IgD-negative memory B cell (primary cell): ENCODE measurements at regions not wholly inside any gene's neighbourhood (a gene's known extent, or its start where the extent isn't known, plus 50 kb on each side); places are given as distances from the start of the nearest gene placed in this dataset.

Source experiments
- H3K27ac Mint-ChIP-seq, 3 donors: one replicate each; pipeline ENCODE4 v1.8.0; 2020 to 2022; ENCODE audit warnings: mild to moderate bottlenecking in 3 of 3, mixed read lengths in 3 of 3, moderate library complexity in 1 of 3
- H3K27me3 Mint-ChIP-seq: one replicate; pipeline ENCODE4 v1.8.0; 2021; ENCODE audit warnings: mixed read lengths
- H3K36me3 Mint-ChIP-seq: one replicate; pipeline ENCODE4 v1.8.0; 2020; ENCODE audit warnings: mild to moderate bottlenecking, mixed read lengths
- H3K4me1 Mint-ChIP-seq, 3 donors: one replicate each; pipeline ENCODE4 v1.8.0; 2020 to 2022; ENCODE audit warnings: mixed read lengths in 3 of 3, mild to moderate bottlenecking in 1 of 3
- H3K4me3 Mint-ChIP-seq, 4 donors: one replicate each; pipeline ENCODE4 v1.8.0; 2020 to 2022; ENCODE audit warnings: mild to moderate bottlenecking in 4 of 4, mixed read lengths in 4 of 4, moderate library complexity in 3 of 4
- H3K9me3 Mint-ChIP-seq, 3 donors: one replicate each; pipeline ENCODE4 v1.8.0; 2020 to 2021; ENCODE audit warnings: mixed read lengths in 3 of 3, mild to moderate bottlenecking in 1 of 3

DNA sequence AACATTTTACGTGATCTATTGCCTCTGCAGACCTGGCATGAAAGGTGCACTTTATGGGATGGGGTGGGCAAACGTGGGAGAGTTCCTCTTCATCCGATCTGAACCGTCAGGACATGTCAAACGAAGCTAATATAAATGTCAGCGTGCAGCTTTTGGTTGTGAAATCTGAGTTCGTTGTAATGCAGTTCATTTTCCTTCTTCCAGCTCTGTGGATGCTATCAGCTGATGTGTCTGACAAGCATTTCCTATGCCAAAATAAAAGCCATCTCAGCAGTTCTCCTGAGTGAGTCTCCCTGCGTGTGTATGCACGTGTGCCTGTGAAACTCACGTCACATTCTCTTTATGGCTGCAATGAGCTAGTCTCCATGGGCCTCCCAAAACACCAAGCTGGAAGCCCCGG lies 512.3 kb downstream of the MCTP2 start:
- Mint-ChIP-seq H3K4me1 (no peaks in the 10 kb centered on the region), H3K27ac (no peak overlapping the region), H3K9me3 (peaks cover 0 to 4% (median 1%) of the 10 kb centered on the region in 3 donors), H3K27me3 (no peaks in the 10 kb centered on the region), H3K36me3 (no peaks in the 10 kb centered on the region), H3K4me3 (no peak overlapping the region)

DNA sequence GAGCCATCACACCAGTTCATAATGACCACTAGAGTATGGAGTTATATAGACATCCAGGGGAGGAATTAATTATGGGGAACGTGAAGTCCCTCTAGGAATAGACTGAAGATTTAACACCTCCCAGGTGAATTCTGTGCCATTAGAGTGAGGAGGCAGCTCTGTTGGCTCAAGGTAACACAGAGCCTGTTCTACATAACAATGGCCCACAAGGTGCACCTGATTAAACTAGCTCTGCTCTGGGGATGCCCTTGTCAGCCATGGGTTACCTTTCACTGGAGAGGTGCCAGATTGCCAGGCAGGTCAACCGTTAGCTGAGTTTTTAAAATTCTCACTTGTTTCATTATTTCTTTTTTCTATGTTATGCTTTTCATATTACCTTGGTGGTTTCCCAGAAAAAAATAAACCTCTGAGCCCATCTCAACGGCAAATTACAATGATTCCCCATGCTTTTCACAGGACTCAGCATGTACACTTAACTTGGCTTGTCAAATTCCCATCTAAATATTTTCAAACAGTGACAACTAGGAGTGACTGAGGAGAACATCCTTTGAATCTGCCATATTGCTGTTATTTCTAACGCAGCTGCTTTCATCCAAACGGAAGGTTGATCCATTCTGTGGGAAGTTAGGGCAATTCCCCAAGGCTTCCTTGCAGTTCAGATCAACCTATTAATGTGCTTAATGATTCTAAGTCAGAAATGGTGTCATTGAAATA lies 512.9 kb downstream of the MCTP2 start:
- Mint-ChIP-seq H3K27me3 (no peaks in the 10 kb centered on the region), H3K4me1 (no peaks in the 10 kb centered on the region), H3K36me3 (no peaks in the 10 kb centered on the region), H3K9me3 (peaks cover 0 to 4% (median 1%) of the 10 kb centered on the region in 3 donors), H3K4me3 (no peak overlapping the region), H3K27ac (no peak overlapping the region)

DNA sequence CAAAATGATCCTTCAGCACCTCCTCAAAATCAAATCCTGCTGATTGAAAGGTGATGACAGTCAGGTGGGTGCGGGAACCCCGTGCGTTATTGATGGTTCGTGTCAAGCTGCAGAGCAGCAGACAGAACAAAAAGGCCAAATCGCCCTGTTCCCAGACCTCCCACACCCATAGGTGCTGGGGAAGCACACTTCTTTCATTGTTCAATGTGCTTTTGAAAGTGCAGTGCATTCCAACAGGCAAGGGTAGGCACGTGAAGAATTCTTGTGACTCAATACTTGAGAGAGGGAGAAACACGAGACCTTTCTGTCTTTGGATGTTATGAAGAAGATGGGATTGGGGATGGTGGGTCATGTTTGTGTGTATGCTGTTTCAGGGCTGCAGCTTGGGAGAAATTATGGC lies 514.0 kb downstream of the MCTP2 start:
- peaks cover 0 to 4% (median 1%) of the 10 kb centered on the region in 3 donors for H3K9me3 Mint-ChIP-seq
- H3K36me3 Mint-ChIP-seq: no peaks in the 10 kb centered on the region
- H3K27ac Mint-ChIP-seq: no peak overlapping the region
- H3K4me3 Mint-ChIP-seq: no peak overlapping the region
- H3K27me3 Mint-ChIP-seq: no peaks in the 10 kb centered on the region
- no peaks in the 10 kb centered on the region for H3K4me1 Mint-ChIP-seq

DNA sequence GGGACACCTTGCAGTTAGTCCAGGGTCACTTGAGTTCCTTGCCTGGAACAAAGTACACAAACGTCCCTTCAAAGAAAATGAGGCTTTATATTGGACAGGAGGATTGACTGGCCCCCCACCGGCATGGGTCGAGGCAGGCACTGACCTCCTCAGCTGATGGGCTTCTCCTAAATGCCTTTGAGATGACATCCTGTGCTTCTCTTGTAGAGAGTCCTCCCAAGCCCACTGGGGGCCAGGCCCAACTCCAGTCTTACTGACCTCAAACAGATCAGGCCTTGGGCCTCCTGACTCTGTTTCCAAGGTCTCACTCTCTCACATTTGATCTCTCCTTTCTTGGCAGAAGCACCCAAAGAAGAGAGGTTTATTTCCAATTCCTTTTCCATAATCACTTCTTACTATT lies 516.1 kb downstream of the MCTP2 start:
- Mint-ChIP-seq H3K9me3 (peaks cover 0 to 6% (median 0%) of the 10 kb centered on the region in 3 donors), H3K4me3 (no peak overlapping the region), H3K27me3 (no peaks in the 10 kb centered on the region), H3K4me1 (no peaks in the 10 kb centered on the region), H3K27ac (no peak overlapping the region), H3K36me3 (no peaks in the 10 kb centered on the region)

DNA sequence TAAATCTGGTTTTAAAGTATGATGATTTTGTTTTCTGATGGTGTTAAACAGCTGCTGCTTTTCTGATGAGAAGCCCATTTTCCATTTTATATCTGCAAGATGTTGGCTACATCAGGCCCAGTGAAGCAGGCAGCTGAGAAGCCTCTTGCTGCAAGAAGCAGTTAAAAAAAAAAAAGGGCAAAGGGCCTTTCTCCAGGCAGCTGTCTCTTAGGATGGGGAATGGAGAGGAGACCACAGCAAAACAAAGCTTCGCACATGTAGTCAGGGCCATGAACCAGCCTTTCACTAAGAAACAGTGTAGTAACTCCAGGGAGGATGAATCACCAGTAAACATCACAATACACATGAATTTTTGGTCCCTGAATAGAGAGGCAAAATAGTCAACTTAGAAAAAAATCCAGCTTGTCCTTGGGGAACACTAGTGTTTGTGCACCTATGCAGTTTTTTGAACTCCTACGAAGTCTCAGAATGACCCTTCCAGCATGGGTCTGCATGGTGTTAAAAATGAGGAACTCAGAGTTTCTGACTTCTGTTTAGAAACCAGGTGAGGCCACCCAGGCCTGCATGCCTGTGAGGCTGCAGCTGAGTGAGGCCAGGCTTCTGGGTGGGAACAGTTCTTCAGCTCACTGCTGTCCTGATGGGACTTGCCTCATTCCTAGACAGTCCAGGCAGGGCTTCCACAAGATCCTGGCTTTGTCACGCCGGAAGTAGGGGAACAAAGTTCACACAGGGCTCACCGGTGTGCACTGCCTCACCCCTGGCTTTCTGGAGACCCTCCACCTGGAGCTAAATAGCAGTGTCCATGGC lies 518.7 kb downstream of the MCTP2 start:
- Mint-ChIP-seq H3K27ac (no peak overlapping the region), H3K36me3 (no peaks in the 10 kb centered on the region), H3K4me1 (no peaks in the 10 kb centered on the region), H3K9me3 (peaks cover 0 to 5% (median 0%) of the 10 kb centered on the region in 3 donors), H3K4me3 (no peak overlapping the region), H3K27me3 (no peaks in the 10 kb centered on the region)

DNA sequence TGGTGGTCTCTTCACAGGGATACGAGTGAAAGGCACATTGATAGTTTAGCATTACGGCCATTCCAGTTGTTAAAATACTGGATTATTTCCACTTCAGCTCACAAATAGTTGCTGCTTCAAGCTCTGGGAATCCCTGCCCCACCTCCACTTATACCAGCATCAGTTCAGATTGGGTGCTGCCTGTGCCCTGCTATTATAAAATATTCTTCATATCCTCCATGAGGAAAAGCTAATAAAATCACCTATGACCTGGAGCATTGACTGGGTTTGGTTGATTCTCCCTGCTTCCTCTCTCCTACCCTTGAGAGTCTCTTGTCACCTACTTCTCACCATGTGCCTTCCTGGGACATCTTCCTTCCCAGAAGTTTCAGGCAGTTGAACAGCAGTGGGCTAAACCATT lies 529.0 kb downstream of the MCTP2 start:
- no peak overlapping the region for H3K4me3 Mint-ChIP-seq
- peaks cover 2% of the 10 kb centered on the region for H3K27me3 Mint-ChIP-seq
- H3K27ac Mint-ChIP-seq: no peak overlapping the region
- no peaks in the 10 kb centered on the region for H3K36me3 Mint-ChIP-seq
- H3K4me1 Mint-ChIP-seq: no peaks in the 10 kb centered on the region
- peaks cover 0 to 3% (median 2%) of the 10 kb centered on the region in 3 donors for H3K9me3 Mint-ChIP-seq

DNA sequence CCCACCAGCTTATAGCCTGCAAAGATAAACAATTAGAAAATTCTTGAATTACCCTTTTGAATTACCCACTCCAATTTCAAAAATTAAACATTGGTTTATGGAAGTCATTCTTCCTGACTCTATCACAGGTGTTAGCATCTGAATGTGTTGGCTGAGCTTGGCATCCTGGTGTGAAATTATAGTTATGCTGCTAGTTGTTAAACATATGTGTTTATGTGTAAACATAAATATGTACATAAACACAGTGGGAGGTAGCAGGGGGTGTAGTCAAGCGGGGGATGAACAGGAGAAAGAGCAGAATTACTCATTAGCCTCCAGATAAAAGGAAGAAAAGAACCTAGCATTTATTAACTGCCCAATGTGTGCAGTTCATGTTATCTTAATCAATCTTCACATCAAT lies 530.2 kb downstream of the MCTP2 start:
- H3K9me3 Mint-ChIP-seq: peaks cover 0 to 4% (median 3%) of the 10 kb centered on the region in 3 donors
- no peak overlapping the region for H3K4me3 Mint-ChIP-seq
- no peaks in the 10 kb centered on the region for H3K36me3 Mint-ChIP-seq
- no peak overlapping the region for H3K27ac Mint-ChIP-seq
- H3K27me3 Mint-ChIP-seq: peaks cover 2% of the 10 kb centered on the region
- H3K4me1 Mint-ChIP-seq: no peaks in the 10 kb centered on the region

DNA sequence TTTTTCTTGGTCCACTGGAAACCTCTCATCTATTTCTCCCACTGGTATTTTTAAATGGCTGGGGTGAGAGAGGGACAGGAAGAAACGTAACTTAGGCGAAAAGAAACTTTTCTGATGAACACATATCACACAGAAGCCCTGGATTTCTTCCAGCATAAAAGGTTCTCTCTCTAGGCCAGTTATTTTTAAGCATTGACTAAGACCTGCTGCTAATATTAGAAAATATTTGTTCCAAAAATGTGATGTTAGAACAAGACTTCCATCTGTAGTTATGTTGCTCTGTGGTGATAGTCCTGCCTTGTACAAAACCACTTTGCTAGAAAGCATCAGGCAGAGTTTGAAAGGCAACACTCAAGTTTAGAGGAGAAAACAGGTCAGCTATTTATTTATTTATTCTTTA lies 537.7 kb downstream of the MCTP2 start:
- Mint-ChIP-seq H3K4me3 (no peak overlapping the region), H3K36me3 (no peaks in the 10 kb centered on the region), H3K27ac (no peak overlapping the region), H3K27me3 (peaks cover 2% of the 10 kb centered on the region), H3K4me1 (no peaks in the 10 kb centered on the region), H3K9me3 (peaks cover 3 to 5% (median 4%) of the 10 kb centered on the region in 3 donors)

DNA sequence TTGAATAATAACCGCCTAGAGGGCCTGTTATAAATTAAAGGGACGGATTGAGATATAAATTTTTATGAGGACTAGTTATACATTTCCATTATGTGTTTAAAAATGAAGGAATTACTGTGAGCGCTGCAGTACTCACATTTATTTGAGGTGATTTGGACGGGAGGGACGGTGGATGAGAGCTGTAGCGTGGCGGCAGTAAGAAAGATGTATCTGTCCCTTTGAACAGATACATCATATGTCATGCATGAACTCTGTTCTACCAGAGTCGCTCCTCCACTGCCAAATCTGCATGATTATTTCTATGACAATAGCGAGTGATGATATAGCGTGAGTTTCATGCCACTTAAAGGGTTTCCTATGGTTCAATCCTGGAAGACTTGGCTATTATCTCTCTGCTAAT lies 538.8 kb downstream of the MCTP2 start:
- no peak overlapping the region for H3K27ac Mint-ChIP-seq
- H3K36me3 Mint-ChIP-seq: no peaks in the 10 kb centered on the region
- no peaks in the 10 kb centered on the region for H3K4me1 Mint-ChIP-seq
- peaks cover 0 to 5% (median 2%) of the 10 kb centered on the region in 3 donors for H3K9me3 Mint-ChIP-seq
- no peak overlapping the region for H3K4me3 Mint-ChIP-seq
- peaks cover under 1% of the 10 kb centered on the region for H3K27me3 Mint-ChIP-seq

DNA sequence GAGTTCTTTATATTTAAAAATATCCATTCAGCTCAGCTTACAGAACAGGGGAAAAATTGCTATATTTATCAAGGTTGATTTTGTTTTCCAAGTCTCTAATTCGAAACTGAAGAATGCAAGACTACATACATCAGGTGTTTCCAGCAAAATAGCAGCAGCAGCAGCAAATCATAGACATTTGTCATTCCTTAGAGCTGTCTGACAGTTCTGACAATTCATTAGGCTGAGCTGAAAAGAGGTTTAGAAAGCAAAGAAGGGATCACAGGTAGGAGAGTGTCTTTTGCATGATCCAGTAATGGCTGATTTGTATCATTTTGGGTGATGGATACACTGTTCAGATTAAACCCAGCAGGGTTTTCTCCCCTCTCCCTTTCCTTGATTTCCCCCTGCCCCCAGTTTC lies 545.7 kb downstream of the MCTP2 start:
- Mint-ChIP-seq H3K9me3 (peaks cover 0 to 3% (median 2%) of the 10 kb centered on the region in 3 donors), H3K4me1 (no peaks in the 10 kb centered on the region), H3K27ac (no peak overlapping the region), H3K36me3 (no peaks in the 10 kb centered on the region), H3K27me3 (no peaks in the 10 kb centered on the region), H3K4me3 (no peak overlapping the region)

DNA sequence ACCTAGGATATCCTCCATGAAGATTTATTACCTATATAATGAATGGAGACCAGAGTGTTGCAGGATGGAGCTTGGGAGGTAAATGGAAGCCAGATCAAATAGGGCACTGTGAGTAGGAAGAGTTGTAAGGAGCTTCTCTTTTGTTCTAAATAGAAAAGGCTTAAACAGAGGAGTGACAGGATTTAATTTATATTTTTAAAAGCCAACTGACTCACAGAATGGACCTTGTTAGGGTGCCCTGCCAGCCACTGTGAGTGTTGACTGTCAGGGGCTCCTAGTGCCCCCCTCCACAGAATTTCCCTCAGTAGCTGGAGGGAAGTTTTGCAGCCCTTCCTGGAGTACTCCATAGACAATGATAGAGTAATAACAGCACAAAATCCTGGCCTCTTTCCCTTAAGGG lies 547.5 kb downstream of the MCTP2 start:
- Mint-ChIP-seq H3K27ac (no peak overlapping the region), H3K9me3 (peaks cover 2 to 3% (median 3%) of the 10 kb centered on the region in 3 donors), H3K4me1 (no peaks in the 10 kb centered on the region), H3K36me3 (no peaks in the 10 kb centered on the region), H3K4me3 (no peak overlapping the region), H3K27me3 (no peaks in the 10 kb centered on the region)

DNA sequence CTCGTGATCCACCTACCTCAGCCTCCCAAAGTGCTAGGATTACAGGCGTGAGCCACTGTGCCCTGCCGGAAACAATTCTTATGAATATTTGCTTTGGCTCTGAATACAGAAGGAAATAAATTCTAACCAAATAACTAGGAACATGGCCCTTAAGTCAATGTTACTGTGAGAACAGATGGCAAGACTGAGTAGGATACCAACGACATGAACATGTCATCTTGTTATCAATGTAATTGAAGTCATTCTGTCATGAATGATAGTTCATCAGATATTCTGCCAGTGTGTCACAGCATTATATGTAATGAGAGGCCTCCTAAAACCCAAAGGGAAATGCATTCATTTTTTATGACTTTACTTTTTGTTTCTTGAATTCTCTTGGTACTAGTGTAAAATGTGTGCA lies 548.8 kb downstream of the MCTP2 start:
- H3K4me3 Mint-ChIP-seq: no peak overlapping the region

DNA sequence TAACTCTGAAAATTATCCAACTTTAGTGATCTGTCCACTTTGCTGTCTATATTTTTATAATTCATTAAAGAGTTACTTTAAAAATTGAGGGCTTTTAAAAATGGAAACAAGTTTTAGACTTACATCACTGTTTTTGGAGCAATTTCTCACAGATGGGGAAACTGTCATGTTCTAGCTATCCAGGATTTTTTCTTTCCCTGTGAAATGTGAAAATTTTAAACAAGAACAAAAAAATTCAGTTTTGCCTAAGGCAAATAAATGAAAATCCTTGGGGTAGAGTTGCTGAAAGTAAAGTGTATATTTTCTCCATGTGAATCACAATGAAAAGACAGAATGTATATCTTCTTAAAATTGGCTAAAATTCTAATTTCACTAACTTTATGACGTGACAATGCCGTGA lies 553.7 kb downstream of the MCTP2 start:
- no peak overlapping the region for H3K27ac Mint-ChIP-seq
- no peak overlapping the region for H3K4me3 Mint-ChIP-seq
- H3K9me3 Mint-ChIP-seq: peaks cover 0 to 7% (median 5%) of the 10 kb centered on the region in 3 donors
- H3K4me1 Mint-ChIP-seq: no peaks in the 10 kb centered on the region
- H3K27me3 Mint-ChIP-seq: no peaks in the 10 kb centered on the region
- H3K36me3 Mint-ChIP-seq: no peaks in the 10 kb centered on the region

More for the DNA sequence above, 548.8 kb downstream of the MCTP2 start:
- no peaks in the 10 kb centered on the region for H3K36me3 Mint-ChIP-seq
- no peak overlapping the region for H3K27ac Mint-ChIP-seq
- no peaks in the 10 kb centered on the region for H3K4me1 Mint-ChIP-seq
- peaks cover 2 to 3% (median 3%) of the 10 kb centered on the region in 3 donors for H3K9me3 Mint-ChIP-seq
- no peaks in the 10 kb centered on the region for H3K27me3 Mint-ChIP-seq

DNA sequence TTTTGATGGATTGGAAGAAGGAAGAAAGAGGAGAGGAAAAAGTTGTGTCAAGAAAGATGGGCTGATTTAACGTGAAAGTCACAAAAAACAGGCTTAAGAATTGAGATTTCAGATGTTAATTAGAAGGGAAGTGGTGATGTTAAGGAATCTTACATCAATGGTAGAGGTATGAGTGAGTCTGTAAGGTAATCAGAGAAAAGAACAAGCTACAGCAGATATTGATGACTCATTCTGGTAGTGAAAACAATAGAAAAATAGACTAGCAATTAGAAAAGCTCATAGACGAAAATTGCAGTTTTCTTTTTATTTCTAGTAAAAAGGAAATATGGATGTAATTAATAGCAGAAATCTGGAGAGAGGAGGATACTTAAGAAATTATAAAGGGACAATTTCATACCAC lies 559.6 kb downstream of the MCTP2 start:
- Mint-ChIP-seq H3K9me3 (peaks cover 0 to 5% (median 2%) of the 10 kb centered on the region in 3 donors), H3K4me1 (no peaks in the 10 kb centered on the region), H3K27me3 (no peaks in the 10 kb centered on the region), H3K27ac (no peak overlapping the region), H3K4me3 (no peak overlapping the region), H3K36me3 (no peaks in the 10 kb centered on the region)

DNA sequence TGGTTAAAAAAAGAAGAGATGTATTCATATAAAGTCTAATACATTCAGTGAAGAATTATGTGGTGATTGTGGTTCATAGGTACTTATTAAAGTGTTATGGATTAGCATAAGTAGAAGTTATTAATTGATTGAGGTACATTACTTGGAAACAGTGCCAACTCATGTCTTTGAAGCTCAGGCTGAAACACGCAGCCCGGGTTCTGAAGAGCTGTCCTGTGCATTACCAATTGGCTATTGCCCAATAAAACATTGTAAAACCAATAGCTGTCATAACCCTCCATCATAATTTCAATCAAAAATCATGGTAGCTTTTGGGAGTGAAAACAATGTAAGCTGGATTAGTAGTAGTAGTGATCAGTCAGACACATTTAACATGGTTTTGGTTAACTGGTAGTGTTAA lies 560.1 kb downstream of the MCTP2 start:
- no peaks in the 10 kb centered on the region for H3K4me1 Mint-ChIP-seq
- no peak overlapping the region for H3K27ac Mint-ChIP-seq
- no peak overlapping the region for H3K4me3 Mint-ChIP-seq
- H3K9me3 Mint-ChIP-seq: peaks cover 0 to 5% (median 2%) of the 10 kb centered on the region in 3 donors
- no peaks in the 10 kb centered on the region for H3K36me3 Mint-ChIP-seq
- no peaks in the 10 kb centered on the region for H3K27me3 Mint-ChIP-seq

DNA sequence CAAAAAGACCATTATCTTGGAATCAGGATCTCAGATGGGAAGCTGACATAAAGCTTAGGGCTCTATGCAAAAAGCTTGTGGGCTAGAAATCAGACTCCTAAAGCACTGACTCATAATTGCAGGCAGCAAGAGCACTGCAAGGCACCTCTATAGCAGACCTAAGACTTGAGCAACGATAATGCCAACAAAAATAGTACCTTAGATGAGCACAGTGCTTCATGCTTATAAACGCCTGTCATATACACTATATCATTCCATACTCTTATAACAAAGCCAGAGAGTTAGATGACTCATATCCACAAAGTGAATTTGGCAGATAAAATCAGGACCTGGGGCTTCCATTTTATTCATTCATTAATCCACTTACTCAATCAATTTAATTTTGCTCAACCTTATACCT lies 560.8 kb downstream of the MCTP2 start:
- Mint-ChIP-seq H3K4me1 (no peaks in the 10 kb centered on the region), H3K36me3 (no peaks in the 10 kb centered on the region), H3K27me3 (no peaks in the 10 kb centered on the region), H3K4me3 (no peak overlapping the region), H3K9me3 (peaks cover 0 to 5% (median 2%) of the 10 kb centered on the region in 3 donors), H3K27ac (no peak overlapping the region)
